ENCODE measurements at regions not wholly inside any gene's neighbourhood (a gene's known extent, or its start where the extent isn't known, plus 50 kb on each side); places are given as distances from the start of the nearest gene placed in this dataset.

GRCh38 chr11:86726770-86727504 lies 54.5 kb upstream of the ME3 start:
- DNase-seq (ENCODE audit: low read depth): no peak

GRCh38 chr11:86726118-86726753 lies 53.8 kb upstream of the ME3 start:
- DNase-seq (ENCODE audit: low read depth): no peak

- no peak for DNase-seq (ENCODE audit: low read depth)
Measured at GRCh38 chr11:86724137-86724536, 51.7 kb upstream of the ME3 start.

GRCh38 chr11:86723281-86723680 lies 50.9 kb upstream of the ME3 start:
- DNase-seq (ENCODE audit: low read depth): no peak

GRCh38 chr11:86722748-86723147 lies 50.3 kb upstream of the ME3 start:
- DNase-seq (ENCODE audit: low read depth): no peak
